Body of pancreas (tissue), 4 donors: ENCODE measurements at regions not wholly inside any gene's neighbourhood (a gene's known extent, or its start where the extent isn't known, plus 50 kb on each side); places are given as distances from the start of the nearest gene placed in this dataset.

Experiments used
- ATAC-seq: fragments of 150-250 bp; one replicate; pipeline ENCODE4 v1.9.1; 2016
- DNase-seq, 4 donors: peaks; one replicate each; pipeline ENCODE4 v3.0.0-alpha.2; 2019
- H3K27ac ChIP-seq, 4 donors: fragments of 200-600 bp; sonication (generic); 1 replicate in 3 of 4; 2 replicates in 1 of 4; pipeline versions ENCODE4 v1.5.1 to v1.6.1; 2016 to 2019; ENCODE audit warnings: mild to moderate bottlenecking in 1 of 4, mixed read lengths in 1 of 4, moderate library complexity in 1 of 4
- H3K27me3 ChIP-seq, 2 donors: fragments of 200-600 bp; sonication (generic); one replicate each; pipeline ENCODE4 v1.6.0; 2016; ENCODE audit warnings: mild to moderate bottlenecking in 1 of 2
- H3K36me3 ChIP-seq, 2 donors: fragments of 200-600 bp; sonication (generic); replicated peaks in 1 of 2; 2 replicates each; pipeline ENCODE4 v1.5.1; 2016; ENCODE audit warnings: low read depth in 2 of 2; ENCODE audit not compliant: insufficient read depth in 1 of 2
- H3K4me1 ChIP-seq: fragments of 200-600 bp; sonication (generic); one replicate; pipeline ENCODE4 v1.6.0; 2016
- H3K4me3 ChIP-seq, 2 donors: fragments of 200-600 bp; sonication (generic); 1 replicate in 1 of 2; 2 replicates in 1 of 2; pipeline ENCODE4 v1.5.1; 2016 to 2019
- H3K9me3 ChIP-seq, 3 donors: fragments of 200-600 bp; sonication (generic); 1 replicate in 2 of 3; 2 replicates in 1 of 3; pipeline ENCODE4 v1.5.1; 2016
- CTCF ChIP-seq, 7 experiments: fragments of 450-650 bp in 4 of 7; fragments of 200-600 bp in 3 of 7; sonication (generic) in 3 of 7; IDR thresholded peaks; one replicate each; pipeline ENCODE4 v1.5.1; 2016 to 2019; ENCODE audit warnings: antibody characterized with exemption in 7 of 7
- POLR2A ChIP-seq, 3 donors: fragments of 450-650 bp; IDR thresholded peaks; one replicate each; pipeline ENCODE4 v1.6.1; 2016; ENCODE audit warnings: antibody characterized with exemption in 3 of 3, mild to moderate bottlenecking in 2 of 3
- WGBS, 2 donors: methylation state at CpG; one replicate each; pipeline ENCODE4 v1.1.5; 2017; 5-methylcytosine and 5-hydroxymethylcytosine counted together
- intact Hi-C: fragments of 100-400 bp; cut with DNase I; formaldehyde crosslinking; loops from one replicate; pipeline ENCODE4 v1.15.1; 2023

- ATAC-seq: no peak
- Histone ChIP-seq H3K36me3 (no peaks in the 10 kb centered on the region), H3K4me3 (no peak overlapping the region), H3K27ac (no peak overlapping the region), H3K27me3 (no peaks in the 10 kb centered on the region), H3K9me3 (no peaks in the 10 kb centered on the region), H3K4me1 (no peaks in the 10 kb centered on the region)
- WGBS, 2 donors: 67 to 70% methylated on average over 12 of the region's 12 CpGs
- TF ChIP-seq CTCF (IDR thresholded peaks at IDR 0.05) (no peak), POLR2A (IDR thresholded peaks at IDR 0.05) (no peak)
- intact Hi-C loops: no loop called here
- no peak for DNase-seq
These were observed 160.3 kb downstream of the SLITRK6 start for GRCh38 chr13:85638815-85639393.

DNA sequence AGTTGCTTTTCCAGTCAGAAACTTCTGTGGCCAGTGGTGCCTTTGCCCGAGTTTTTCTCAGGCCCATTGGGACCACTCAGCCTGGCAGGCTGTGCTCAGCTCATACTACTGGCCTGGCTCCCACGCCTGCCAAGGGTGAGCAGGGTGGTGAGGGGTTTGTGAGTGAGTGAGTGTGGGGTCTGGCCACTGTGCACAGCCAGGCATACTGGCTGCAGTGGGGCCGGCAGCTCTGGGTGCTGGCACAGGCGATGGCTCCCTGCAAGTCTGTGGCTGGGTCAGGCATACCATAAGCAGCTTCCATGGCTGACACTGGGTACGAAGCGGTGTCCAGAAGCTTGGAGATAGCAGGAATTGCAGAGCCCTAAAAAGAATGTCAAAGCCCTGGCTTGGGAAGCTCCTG is 161.0 kb downstream of the SLITRK6 start:
- WGBS, 2 donors: 58 to 81% methylated on average over 6 of the region's 6 CpGs
- Histone ChIP-seq H3K4me1 (no peaks in the 10 kb centered on the region), H3K27ac (no peak overlapping the region), H3K27me3 (no peaks in the 10 kb centered on the region), H3K4me3 (no peak overlapping the region), H3K9me3 (no peaks in the 10 kb centered on the region), H3K36me3 (no peaks in the 10 kb centered on the region)
- TF ChIP-seq POLR2A (IDR thresholded peaks at IDR 0.05) (no peak), CTCF (IDR thresholded peaks at IDR 0.05) (no peak)
- ATAC-seq (no peak), DNase-seq (no peak)
- intact Hi-C loops: no loop called here

- TF ChIP-seq POLR2A (IDR thresholded peaks at IDR 0.05): no peak
- no peak for TF ChIP-seq CTCF (IDR thresholded peaks at IDR 0.05)
- Histone ChIP-seq H3K36me3 (no peaks in the 10 kb centered on the region), H3K4me1 (no peaks in the 10 kb centered on the region), H3K27ac (no peak overlapping the region), H3K4me3 (no peak overlapping the region), H3K9me3 (no peaks in the 10 kb centered on the region), H3K27me3 (no peaks in the 10 kb centered on the region)
- intact Hi-C loops: no loop called here
- 44 to 50% methylated on average over 3 of the region's 3 CpGs for WGBS, 2 donors
- ATAC-seq: no peak
- DNase-seq: no peak
These were observed 166.6 kb downstream of the SLITRK6 start for GRCh38 chr13:85632526-85633195.

DNA sequence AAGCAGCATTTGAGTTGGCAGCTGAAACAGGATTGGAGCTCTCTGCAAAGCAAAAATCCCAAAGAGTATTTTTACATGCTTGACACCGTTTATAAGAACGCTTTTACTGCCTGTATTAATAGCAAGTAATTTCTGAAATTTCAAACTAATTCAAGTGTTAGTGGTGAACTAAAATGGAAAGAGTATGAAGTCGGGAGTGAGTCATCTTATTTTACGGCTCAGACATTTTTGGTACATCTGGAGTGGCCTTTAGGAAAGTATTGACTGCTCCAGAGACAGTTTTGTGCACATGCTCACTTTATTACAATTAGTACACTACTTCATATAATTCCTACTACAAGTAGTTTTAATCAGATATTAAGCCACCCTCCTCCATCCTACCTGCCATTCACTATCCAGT is 167.4 kb downstream of the SLITRK6 start:
- Histone ChIP-seq H3K4me1 (no peaks in the 10 kb centered on the region), H3K9me3 (no peaks in the 10 kb centered on the region), H3K4me3 (no peak overlapping the region), H3K27me3 (no peaks in the 10 kb centered on the region), H3K27ac (no peak overlapping the region), H3K36me3 (no peaks in the 10 kb centered on the region)
- ATAC-seq: no peak
- intact Hi-C loops: no loop called here
- no peak for DNase-seq
- 73 to 75% methylated on average over 4 of the region's 4 CpGs for WGBS, 2 donors
- TF ChIP-seq POLR2A (IDR thresholded peaks at IDR 0.05) (no peak), CTCF (IDR thresholded peaks at IDR 0.05) (no peak)

DNA sequence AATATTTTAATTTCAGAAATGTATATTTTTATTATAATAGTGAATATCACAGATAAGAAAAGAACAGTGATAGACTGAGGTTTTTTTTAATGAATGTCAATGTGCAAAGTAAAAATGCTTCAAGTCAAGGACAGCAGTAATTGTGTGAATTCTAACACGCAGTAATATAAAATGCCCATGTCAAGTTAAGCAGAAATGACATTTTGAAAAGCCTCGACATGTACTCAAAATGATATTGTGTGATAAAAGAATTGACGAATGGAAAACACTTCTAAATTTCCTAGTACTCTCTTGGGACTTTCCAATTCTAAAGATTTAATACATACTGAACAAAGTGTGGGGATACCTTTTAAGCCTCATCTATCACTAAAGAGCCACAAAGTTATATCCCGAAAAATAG is 172.6 kb downstream of the SLITRK6 start:
- ATAC-seq: no peak
- TF ChIP-seq POLR2A (IDR thresholded peaks at IDR 0.05) (no peak), CTCF (IDR thresholded peaks at IDR 0.05) (no peak)
- no peaks in the 10 kb centered on the region for H3K36me3 ChIP-seq
- no peak overlapping the region for H3K4me3 ChIP-seq
- DNase-seq: no peak
- H3K27me3 ChIP-seq: no peaks in the 10 kb centered on the region
- no peaks in the 10 kb centered on the region for H3K9me3 ChIP-seq
- WGBS, 2 donors: 48 to 61% methylated on average over 4 of the region's 4 CpGs
- no peaks in the 10 kb centered on the region for H3K4me1 ChIP-seq
- H3K27ac ChIP-seq: no peak overlapping the region
- intact Hi-C loops: no loop called here
